GM23248 (cell line): ENCODE measurements at regions not wholly inside any gene's neighbourhood (a gene's known extent, or its start where the extent isn't known, plus 50 kb on each side); places are given as distances from the start of the nearest gene placed in this dataset.

Experiments used
- EZH2 ChIP-seq: fragments of 200-600 bp; sonication (generic); IDR thresholded peaks from 2 replicates; pipeline ENCODE4 v1.6.1; 2018; ENCODE audit warnings: antibody characterized with exemption, mild to moderate bottlenecking; ENCODE audit not compliant: insufficient read depth, poor library complexity, severe bottlenecking
- EZH2phosphoT487 ChIP-seq: fragments of 200-600 bp; sonication (generic); IDR thresholded peaks from 2 replicates; pipeline ENCODE4 v1.6.1; 2018; ENCODE audit warnings: antibody characterized with exemption, moderate library complexity, mild to moderate bottlenecking, low read depth; ENCODE audit not compliant: insufficient read depth

DNA sequence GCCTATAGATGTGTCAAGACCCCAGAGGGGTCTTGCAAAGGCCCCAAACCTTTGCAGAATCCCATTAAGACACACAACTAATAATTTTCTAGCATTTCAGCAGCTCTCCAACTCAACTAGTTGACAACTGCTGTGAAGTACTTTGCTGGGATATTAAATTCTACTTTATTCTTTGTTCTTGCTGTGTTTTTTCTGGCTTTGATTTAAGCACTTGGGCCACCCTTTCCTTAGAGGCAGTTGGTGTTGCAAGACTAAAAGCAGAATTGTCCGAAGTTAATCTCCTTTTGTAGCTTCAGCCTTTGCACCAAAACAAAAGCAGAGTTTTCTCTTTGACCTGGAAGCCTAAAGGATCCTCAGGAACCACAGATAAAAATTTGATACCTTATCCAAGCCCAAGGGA is 353.1 kb upstream of the CLNK start:
- TF ChIP-seq EZH2: no peak
- no peak for TF ChIP-seq EZH2phosphoT487
